Natural killer cell (primary cell): ENCODE measurements at regions not wholly inside any gene's neighbourhood (a gene's known extent, or its start where the extent isn't known, plus 50 kb on each side); places are given as distances from the start of the nearest gene placed in this dataset.

Experiments used
- ATAC-seq, 3 donors: fragments of 150-1000 bp in 2 of 3; fragments of 200-7000 bp in 1 of 3; cut with Tn5 transposase; 1 replicate in 1 of 3; 2 replicates in 2 of 3; pipeline ENCODE4 v1.10.0; 2021; ENCODE audit warnings: mild to moderate bottlenecking in 2 of 3, moderate library complexity in 2 of 3
- DNase-seq, 2 donors: peaks; one replicate each; pipeline versions ENCODE4 v3.0.0 to v3.0.0-alpha.2; 2013 to 2021; ENCODE audit warnings: mixed read lengths in 1 of 2
- H3K27ac ChIP-seq: one replicate; pipeline ENCODE4 v1.5.1; 2013; ENCODE audit warnings: mild to moderate bottlenecking, low read length
- H3K27me3 ChIP-seq: one replicate; pipeline ENCODE4 v1.6.1; 2013; ENCODE audit warnings: low read length; ENCODE audit not compliant: control insufficient read depth, insufficient read depth
- H3K36me3 ChIP-seq: one replicate; pipeline ENCODE4 v1.6.1; 2013; ENCODE audit warnings: low read length; ENCODE audit not compliant: control insufficient read depth, insufficient read depth
- H3K4me1 ChIP-seq: one replicate; pipeline ENCODE4 v1.6.1; 2013; ENCODE audit warnings: low read length; ENCODE audit not compliant: control insufficient read depth, insufficient read depth
- H3K4me3 ChIP-seq: one replicate; pipeline ENCODE4 v1.5.1; 2013; ENCODE audit warnings: low read length
- H3K9me3 ChIP-seq: one replicate; pipeline ENCODE4 v1.6.1; 2013; ENCODE audit warnings: low read length; ENCODE audit not compliant: control insufficient read depth, insufficient read depth
- H3K27ac Mint-ChIP-seq, 2 donors: one replicate each; pipeline ENCODE4 v1.8.0; 2022; ENCODE audit warnings: mild to moderate bottlenecking in 2 of 2, mixed read lengths in 2 of 2, moderate library complexity in 1 of 2
- H3K27me3 Mint-ChIP-seq, 2 donors: one replicate each; pipeline ENCODE4 v1.8.0; 2022; ENCODE audit warnings: low read depth in 2 of 2, mixed read lengths in 2 of 2
- H3K36me3 Mint-ChIP-seq: one replicate; pipeline ENCODE4 v1.8.0; 2022; ENCODE audit warnings: mixed read lengths
- H3K4me1 Mint-ChIP-seq, 2 donors: one replicate each; pipeline ENCODE4 v1.8.0; 2022; ENCODE audit warnings: mixed read lengths in 2 of 2
- H3K4me3 Mint-ChIP-seq: one replicate; pipeline ENCODE4 v1.8.0; 2022; ENCODE audit warnings: mild to moderate bottlenecking, moderate library complexity, mixed read lengths
- H3K9me3 Mint-ChIP-seq, 2 donors: one replicate each; pipeline ENCODE4 v1.8.0; 2022; ENCODE audit warnings: mixed read lengths in 2 of 2
- WGBS: methylation state at CpG from one replicate; pipeline ENCODE4 v1.1.7; 2013; ENCODE audit warnings: missing lambda C conversion rate; ENCODE audit not compliant: insufficient coverage; 5-methylcytosine and 5-hydroxymethylcytosine counted together
- intact Hi-C: fragments of 100-400 bp; cut with micrococcal nuclease; formaldehyde crosslinking; loops from one replicate; pipeline ENCODE4 v1.14.2; 2022
- TF ChIP-seq, protein P1 (sequence below): fragments of 200-600 bp; IDR thresholded peaks from one replicate; pipeline ENCODE4 v1.8.0; 2022; ENCODE audit warnings: antibody characterized with exemption

DNA sequence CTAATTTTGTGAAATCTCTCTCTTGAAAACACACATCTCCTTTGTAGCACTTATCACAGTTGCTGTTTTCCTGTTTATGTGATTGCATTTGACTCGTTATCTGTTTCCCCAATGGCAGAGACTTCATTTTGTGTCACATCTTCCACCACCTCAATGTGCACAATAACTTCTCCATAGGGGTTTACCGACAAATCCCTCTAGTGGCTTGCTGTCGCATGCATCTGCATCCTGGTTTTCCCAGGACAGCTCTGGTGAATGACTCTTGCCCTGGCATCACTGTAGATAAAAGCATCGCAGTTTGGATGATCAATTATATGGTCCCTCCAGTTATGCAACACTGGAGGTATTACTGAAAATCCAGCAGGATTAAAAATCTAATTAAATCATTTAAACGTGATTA lies 206.5 kb upstream of the BTBD3 start:
- DNase-seq (no peak), ATAC-seq (no peak)
- H3K27me3 ChIP-seq: no peaks in the 10 kb centered on the region
- no peaks in the 10 kb centered on the region for H3K36me3 Mint-ChIP-seq
- H3K9me3 Mint-ChIP-seq: peaks cover 2 to 7% of the 10 kb centered on the region in 2 donors
- H3K4me1 ChIP-seq: no peaks in the 10 kb centered on the region
- no peaks in the 10 kb centered on the region for H3K27me3 Mint-ChIP-seq
- 95% methylated on average over 4 of the region's 5 CpGs for WGBS
- H3K4me3 ChIP-seq: no peak overlapping the region
- H3K27ac Mint-ChIP-seq: no peak overlapping the region
- H3K9me3 ChIP-seq: no peaks in the 10 kb centered on the region
- TF ChIP-seq, protein P1, sequence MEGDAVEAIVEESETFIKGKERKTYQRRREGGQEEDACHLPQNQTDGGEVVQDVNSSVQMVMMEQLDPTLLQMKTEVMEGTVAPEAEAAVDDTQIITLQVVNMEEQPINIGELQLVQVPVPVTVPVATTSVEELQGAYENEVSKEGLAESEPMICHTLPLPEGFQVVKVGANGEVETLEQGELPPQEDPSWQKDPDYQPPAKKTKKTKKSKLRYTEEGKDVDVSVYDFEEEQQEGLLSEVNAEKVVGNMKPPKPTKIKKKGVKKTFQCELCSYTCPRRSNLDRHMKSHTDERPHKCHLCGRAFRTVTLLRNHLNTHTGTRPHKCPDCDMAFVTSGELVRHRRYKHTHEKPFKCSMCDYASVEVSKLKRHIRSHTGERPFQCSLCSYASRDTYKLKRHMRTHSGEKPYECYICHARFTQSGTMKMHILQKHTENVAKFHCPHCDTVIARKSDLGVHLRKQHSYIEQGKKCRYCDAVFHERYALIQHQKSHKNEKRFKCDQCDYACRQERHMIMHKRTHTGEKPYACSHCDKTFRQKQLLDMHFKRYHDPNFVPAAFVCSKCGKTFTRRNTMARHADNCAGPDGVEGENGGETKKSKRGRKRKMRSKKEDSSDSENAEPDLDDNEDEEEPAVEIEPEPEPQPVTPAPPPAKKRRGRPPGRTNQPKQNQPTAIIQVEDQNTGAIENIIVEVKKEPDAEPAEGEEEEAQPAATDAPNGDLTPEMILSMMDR: no peak
- H3K4me1 Mint-ChIP-seq: no peaks in the 10 kb centered on the region
- no peak overlapping the region for H3K4me3 Mint-ChIP-seq
- H3K36me3 ChIP-seq: no peaks in the 10 kb centered on the region
- intact Hi-C loops: no loop called here
- no peak overlapping the region for H3K27ac ChIP-seq

DNA sequence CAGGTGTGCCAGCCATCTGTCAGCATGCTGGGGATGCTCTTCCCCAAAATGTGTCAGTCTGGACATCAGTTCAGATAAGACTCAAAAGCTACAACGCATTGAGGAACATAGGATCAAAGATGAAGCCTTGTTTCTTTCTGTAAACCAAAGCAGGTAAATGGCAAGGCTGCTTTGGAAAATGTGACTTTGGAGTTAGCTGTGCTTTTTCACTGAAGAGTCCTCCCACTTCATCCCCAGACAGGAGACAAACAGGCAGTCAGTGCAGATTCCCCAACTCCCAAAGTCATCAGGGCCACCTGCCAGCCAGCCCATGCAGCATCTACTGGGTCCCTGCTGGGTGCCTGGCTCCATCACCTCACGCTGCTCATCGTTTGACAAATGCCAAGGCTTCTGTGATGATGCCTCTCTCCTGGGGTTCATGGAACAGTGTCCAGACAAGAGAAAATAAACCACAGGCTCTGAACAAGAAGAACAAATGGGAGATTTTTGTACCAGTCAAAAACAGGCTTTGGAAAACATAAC lies 205.0 kb upstream of the BTBD3 start:
- Histone ChIP-seq H3K27me3 (no peaks in the 10 kb centered on the region), H3K9me3 (no peaks in the 10 kb centered on the region), H3K4me1 (no peaks in the 10 kb centered on the region), H3K4me3 (no peak overlapping the region), H3K27ac (no peak overlapping the region), H3K36me3 (no peaks in the 10 kb centered on the region)
- intact Hi-C loops: no loop called here
- Mint-ChIP-seq H3K4me1 (no peaks in the 10 kb centered on the region), H3K4me3 (no peak overlapping the region), H3K27me3 (no peaks in the 10 kb centered on the region), H3K27ac (no peak overlapping the region), H3K36me3 (no peaks in the 10 kb centered on the region), H3K9me3 (peaks cover 2 to 6% of the 10 kb centered on the region in 2 donors)
- WGBS: 90% methylated on average over 2 of the region's 3 CpGs
- DNase-seq: no peak
- ATAC-seq: no peak
- TF ChIP-seq, protein P1: no peak

DNA sequence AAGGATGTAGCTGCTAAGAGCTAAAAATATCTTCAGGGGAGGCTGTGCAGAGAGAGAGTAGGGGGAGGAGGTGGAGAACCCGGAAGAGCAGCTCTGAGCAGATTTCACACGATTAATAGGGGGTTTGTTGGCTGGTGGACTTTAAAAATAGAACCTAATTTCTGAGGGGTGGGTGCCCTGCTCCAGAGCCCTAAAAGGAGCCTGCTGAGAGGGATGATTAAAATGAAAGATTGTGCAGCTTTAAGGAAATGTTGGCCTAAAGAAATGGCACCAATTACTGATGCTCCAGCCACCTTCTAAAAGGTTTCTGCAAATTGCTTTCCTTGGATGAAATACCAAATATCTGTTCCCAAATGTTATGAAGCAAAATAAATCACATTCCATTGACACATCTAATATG lies 202.8 kb upstream of the BTBD3 start:
- no peaks in the 10 kb centered on the region for H3K27me3 Mint-ChIP-seq
- Histone ChIP-seq H3K4me1 (no peaks in the 10 kb centered on the region), H3K9me3 (no peaks in the 10 kb centered on the region), H3K27me3 (no peaks in the 10 kb centered on the region), H3K36me3 (no peaks in the 10 kb centered on the region), H3K27ac (no peak overlapping the region), H3K4me3 (no peak overlapping the region)
- peaks cover 6 to 9% of the 10 kb centered on the region in 2 donors for H3K9me3 Mint-ChIP-seq
- WGBS: 33% methylated on average over 2 of the region's 2 CpGs
- intact Hi-C loops: no loop called here
- H3K4me1 Mint-ChIP-seq: no peaks in the 10 kb centered on the region
- no peak for DNase-seq
- H3K4me3 Mint-ChIP-seq: no peak overlapping the region
- no peak overlapping the region for H3K27ac Mint-ChIP-seq
- ATAC-seq: no peak
- TF ChIP-seq, protein P1: no peak
- H3K36me3 Mint-ChIP-seq: no peaks in the 10 kb centered on the region

DNA sequence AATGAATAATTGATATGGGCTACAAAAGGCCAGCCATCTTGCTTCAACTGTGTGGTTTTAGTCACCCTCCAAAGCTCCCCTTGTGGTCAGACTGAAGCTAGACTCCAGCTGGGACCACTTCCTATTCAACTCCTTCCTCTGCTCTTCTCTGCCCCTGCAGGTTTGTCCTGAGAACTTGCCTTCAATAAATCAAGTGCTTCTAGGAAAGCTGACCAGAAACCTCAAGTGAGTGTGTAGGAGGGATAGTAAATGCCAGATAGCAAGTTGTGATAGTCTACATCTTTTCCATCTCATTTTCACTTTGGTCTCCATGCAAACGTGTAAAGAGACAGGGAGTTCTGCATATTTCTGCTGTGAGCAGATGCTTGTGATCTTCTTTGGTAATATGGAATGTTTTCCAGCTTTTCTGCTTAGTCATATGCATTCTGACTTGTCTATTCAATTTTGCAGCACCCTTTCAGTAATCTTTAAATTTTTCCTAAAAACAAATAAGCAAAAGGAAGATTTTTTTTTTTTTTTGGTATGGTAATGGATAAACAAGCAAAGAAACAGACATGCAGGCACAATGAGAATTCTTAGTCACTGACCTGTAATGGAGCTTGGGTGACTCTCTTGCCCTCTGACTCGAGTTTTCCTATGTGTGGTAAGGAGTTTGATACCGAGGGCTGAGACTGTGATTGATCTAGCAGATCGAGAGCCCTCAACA lies 201.3 kb upstream of the BTBD3 start:
- H3K27ac ChIP-seq: no peak overlapping the region
- Mint-ChIP-seq H3K36me3 (no peaks in the 10 kb centered on the region), H3K4me3 (no peak overlapping the region), H3K4me1 (no peaks in the 10 kb centered on the region), H3K27me3 (no peaks in the 10 kb centered on the region), H3K9me3 (peaks cover 6 to 9% of the 10 kb centered on the region in 2 donors), H3K27ac (no peak overlapping the region)
- WGBS: 78% methylated on average over 3 of the region's 4 CpGs
- TF ChIP-seq, protein P1: no peak
- intact Hi-C loops: no loop called here
- H3K27me3 ChIP-seq: no peaks in the 10 kb centered on the region
- ATAC-seq (no peak), DNase-seq (no peak)
- no peaks in the 10 kb centered on the region for H3K9me3 ChIP-seq
- H3K4me3 ChIP-seq: no peak overlapping the region
- H3K36me3 ChIP-seq: no peaks in the 10 kb centered on the region
- no peaks in the 10 kb centered on the region for H3K4me1 ChIP-seq
